GM19035 (cell line): ENCODE measurements at regions not wholly inside any gene's neighbourhood (a gene's known extent, or its start where the extent isn't known, plus 50 kb on each side); places are given as distances from the start of the nearest gene placed in this dataset.

ENCODE experiments used
- ATAC-seq: cut with Tn5 transposase; IDR thresholded peaks from one replicate; pipeline ENCODE4 v1.9.1; 2021; ENCODE audit not compliant: unreplicated experiment

DNA sequence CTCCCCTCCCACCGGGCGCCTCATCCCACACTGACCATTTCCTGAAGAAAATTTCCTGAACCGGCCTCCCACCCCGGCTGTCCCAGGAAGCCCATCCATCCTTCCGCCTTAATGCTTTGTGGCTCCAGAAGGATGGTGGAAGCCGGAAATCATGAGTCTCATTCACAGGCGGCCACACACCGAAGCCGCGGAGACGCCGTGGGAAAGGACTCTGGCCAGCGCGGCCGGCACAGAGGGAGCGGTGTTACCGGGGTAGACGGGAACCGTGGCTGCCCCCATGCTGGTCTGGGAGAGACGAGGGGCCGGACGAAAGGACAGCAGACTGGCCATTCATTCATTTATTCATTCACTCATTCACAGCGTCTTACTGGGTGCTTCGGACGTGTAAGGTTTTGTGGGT lies 326.8 kb downstream of the SEC14L1 start:
- no peak for ATAC-seq

- ATAC-seq: no peak
These were observed 328.1 kb downstream of the SEC14L1 start for GRCh38 chr17:77468897-77469296.

DNA sequence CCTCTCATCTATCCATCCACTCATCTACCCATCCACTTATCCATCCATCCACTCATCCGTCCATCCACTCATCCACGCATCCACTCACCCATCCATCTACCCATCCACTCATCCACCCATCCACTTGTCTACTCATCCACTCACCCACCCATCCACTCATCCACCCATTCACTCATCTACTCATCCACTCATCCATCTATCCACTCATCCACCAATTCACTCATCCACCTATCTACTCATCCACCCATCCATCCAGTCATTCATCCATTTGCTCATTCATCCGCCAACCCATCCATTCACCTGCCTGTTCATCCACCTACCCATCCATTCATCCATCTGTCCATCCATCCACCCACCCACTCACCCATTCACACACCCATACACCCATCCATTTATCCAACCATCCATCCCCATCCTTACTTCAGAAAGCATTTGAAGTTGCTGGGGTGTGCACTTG lies 329.6 kb downstream of the SEC14L1 start:
- ATAC-seq: no peak

DNA sequence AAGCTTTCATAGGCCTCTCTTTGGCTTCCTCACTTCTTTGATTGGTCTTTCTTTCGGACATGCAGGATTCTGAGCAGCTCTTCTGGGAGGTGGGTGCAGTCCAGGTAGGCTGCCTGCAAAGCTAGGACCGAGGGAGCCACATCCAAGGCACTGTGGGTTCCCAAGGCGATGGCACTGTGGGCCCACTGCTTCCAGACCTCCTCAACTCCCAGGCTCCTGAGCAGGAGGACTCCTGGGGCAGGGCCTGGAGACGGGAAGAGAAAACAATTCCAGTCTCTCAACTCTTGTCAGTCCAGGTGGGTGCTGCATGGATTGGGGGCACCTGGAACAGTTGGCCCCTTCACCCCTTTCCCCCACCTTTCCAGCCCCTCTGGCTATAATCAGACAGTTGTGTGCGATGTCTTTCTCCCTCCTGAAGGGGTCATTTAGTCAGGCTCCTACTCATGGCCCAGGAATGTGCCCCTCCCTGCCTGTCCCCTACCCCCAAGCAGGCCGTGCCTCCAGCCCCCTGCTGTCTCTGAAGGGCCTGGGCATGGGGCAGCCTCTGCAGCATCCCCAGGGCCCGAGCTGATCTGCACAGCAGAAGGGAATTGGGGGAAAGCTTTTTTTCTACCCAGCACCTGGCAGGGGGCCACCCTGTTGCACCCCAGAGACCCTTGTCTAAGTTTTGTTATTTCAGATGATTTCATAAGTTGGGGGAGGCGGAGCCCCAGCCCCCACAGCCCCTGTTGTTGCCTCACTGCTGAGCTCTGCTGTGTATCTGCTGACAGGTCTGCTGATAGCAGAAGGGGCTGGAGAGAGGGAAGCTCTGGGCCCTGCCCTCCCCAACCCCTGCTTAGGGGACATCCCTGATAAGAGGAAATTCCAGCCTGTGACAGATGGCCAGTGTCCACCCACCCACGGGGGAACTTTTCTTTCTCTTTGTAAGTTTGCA lies 330.3 kb downstream of the SEC14L1 start:
- ATAC-seq: no peak

DNA sequence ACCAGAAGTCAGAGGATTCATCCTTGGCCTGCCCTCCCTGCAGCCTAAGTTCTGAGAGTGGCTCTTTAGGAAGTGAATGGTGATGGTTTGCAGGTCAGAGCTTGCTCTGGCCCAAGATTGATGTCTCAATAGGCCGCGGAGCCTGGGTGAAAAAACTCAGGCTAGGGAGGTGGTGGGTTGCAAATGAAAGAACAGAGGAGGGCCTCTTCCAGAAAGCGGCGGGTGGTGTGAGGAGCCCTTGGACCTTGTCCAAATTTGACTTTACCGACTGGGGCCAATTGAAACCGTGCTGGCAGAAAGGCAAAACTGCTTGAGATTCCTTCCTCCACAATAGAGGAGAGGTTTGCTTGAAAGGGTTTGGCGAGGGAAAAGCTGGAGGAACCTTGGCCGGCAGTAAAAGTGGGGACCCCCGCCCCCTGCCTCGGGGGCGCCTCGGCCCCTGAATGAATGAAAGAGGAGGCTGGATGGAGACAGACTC lies 331.3 kb downstream of the SEC14L1 start:
- ATAC-seq: no peak

DNA sequence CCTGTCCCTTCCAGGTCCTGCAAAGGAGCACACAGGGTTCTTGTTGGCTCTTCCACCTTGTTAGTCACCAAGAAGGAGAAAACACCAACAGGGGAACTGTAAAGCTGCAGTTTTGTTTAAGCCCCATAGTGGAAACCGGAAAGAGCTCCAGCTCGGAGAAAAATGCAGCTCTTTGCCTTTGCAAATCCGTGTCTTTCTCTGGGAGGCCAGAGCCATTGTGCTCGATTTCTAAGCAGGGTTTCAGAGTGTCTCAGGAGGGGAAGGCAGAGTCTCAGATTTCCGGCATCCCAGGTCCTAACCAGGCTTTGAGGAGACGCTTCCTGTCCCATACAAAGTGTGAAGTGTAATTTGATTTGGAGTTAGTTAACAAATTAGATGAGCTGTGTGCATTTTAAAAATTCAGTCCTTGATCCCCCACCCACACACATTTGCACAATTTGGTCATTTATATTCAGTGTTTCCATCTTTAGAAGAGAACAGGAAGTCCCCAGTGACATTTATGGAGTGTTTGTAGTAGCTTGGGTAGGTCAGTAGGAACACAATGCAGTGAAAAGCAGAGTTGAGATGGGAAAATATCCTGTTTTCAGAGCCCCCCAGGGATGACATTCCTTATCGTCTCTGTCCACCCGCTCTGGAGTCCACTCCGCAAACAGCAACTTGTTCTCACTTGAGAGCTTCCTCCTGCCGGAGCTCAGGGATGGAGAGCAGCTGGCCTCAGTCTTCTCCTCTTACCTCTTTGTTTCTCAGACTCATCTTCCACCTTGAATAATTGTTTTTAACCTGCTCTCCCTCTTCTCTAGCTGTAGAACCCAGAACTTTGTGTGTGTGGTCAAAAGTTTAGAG lies 331.9 kb downstream of the SEC14L1 start:
- no peak for ATAC-seq

DNA sequence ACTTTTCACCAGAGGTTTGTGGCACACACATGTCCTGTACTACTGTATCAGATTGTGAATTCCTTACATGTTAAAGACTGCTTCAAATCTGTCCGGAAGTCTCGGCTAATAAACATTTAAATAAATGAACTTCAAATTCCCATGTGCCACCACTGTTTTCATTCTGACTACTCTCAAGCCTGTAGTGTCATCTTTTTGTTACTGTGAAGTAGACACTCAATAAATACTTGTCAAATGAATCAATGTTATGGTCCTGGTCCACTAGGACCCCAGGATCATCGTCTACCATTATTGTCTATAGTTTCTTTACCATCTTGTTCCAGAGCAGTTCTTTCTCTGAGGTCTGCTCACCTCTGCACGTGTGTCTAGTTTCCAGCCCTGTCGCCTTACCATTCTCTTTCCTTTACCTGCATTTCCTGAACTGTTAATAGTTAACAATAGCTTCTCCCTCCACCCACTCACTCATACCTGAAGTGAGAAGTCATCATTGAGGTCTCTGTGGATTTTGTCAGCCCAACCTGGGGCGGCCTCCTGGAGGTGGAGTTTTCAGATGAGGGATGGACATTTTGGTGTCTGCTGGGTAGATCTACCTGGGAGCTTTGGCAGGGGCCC lies 333.0 kb downstream of the SEC14L1 start:
- no peak for ATAC-seq

DNA sequence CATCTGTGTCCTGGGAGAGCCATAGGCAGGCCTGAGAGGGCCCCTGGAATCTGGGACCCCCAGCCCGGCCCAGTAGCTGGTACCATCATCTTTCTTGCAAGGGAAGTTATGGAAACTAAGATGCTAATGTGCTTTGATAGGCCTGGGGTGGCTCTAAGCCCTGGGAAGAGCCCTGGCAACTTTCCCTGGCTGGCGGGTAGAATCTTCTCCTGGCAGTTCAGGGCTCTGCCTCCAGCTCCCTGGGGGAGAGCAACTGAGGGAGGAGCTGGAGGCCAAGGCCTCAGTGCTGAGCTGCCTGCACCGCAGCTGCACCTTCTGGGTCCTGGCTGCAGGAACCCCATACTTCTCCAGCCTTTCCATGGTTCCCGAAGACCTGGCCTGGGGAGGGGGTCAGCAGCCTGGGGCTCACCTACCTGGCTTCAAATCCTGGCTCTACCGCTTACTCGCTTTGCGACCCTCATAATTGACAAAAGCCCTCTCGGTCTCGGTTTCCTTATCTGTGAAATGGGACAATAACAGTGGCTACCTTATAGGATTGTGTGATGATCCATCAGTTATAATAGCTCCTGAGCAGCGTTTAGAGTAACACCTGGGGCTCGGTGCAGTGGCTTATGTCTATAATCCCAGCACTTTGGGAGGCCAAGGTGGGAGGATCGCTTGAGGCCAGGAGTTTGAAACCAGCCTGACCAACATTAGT lies 333.7 kb downstream of the SEC14L1 start:
- ATAC-seq: no peak

- no peak for ATAC-seq
These were observed 334.5 kb downstream of the SEC14L1 start for GRCh38 chr17:77475016-77475976.

DNA sequence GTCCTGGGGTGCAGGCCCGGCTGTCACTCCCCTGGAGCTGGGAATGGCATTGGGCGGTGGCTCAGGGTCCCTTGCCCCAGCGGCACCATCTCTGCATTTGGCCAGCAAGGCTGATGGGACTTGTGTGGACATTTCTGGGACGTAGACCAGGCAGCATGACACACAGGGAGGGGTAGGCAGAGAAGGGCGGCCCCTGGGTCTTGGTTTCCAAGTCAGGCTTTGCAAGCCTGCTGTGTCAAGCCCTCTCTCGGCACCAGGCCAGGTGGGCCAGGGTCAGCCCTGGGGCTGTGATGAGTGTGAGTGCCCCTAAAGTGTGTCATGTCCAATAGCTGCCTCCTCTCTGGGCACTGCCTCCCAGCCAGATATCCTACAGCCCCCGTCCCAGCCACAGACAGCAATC lies 335.2 kb downstream of the SEC14L1 start:
- no peak for ATAC-seq

DNA sequence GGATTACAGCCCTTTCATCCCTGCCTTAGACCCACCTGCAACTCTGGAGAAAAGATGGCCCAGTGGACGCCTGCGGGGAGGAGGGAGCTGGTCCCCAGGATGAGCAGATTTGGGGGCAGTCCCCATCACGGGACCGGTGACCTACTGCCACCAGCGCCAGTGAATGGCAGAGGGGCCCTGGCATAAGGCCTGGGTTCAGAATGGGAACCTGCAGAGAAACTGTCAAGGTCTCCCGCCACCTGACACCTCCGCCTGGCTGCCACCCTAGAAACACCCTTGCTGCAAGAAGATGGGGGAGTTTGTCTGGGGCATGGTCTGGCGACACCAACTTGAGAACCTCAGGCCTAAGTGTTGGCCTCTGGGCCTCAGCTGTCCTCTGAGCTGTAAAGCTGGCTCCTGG lies 335.7 kb downstream of the SEC14L1 start:
- ATAC-seq: no peak

- ATAC-seq: no peak
These were observed 336.4 kb downstream of the SEC14L1 start for GRCh38 chr17:77476931-77477805.

DNA sequence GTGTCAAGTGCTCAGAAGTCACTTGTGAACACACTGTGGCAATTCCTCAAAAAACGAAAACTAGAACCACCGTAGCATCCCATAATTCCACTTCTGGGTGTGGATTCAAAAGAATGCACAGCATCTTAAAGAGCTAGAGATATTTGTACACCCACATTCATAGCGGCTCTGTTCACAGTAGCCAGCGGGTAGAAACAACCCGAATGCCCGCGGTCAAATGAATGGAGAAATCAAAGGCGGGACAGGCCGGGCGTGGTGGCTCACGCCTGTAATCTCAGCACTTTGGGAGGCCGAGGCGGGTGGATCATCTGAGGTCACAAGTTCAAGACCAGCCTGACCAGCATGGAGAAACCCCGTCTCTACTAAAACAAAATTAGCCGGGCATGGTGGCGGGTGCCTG lies 337.5 kb downstream of the SEC14L1 start:
- ATAC-seq: no peak

DNA sequence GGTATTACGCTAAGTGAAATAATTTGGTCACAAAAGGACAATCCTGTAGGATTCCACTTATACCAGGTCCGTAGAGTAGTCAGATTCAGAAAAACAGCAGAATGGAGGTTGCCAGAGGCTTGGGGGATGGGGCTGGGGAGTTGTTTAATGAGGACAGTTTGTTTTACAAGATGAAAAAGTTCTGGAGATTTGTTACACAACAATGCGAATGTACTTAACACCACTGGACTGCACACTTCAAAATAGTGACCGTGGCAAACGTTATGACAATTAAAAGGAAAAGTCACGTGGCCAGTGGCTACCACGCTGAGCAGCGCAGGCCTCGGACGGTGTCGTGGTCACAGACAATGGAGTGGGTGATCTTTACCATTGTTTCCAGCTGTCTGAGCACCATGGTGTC lies 338.1 kb downstream of the SEC14L1 start:
- no peak for ATAC-seq

GRCh38 chr17:77479372-77480198 lies 338.8 kb downstream of the SEC14L1 start:
- ATAC-seq: no peak

- ATAC-seq: no peak
These were observed 339.4 kb downstream of the SEC14L1 start for GRCh38 chr17:77480199-77480508.

GRCh38 chr17:77480509-77481215 lies 339.9 kb downstream of the SEC14L1 start:
- ATAC-seq: no peak
